ENCODE measurements at regions not wholly inside any gene's neighbourhood (a gene's known extent, or its start where the extent isn't known, plus 50 kb on each side); places are given as distances from the start of the nearest gene placed in this dataset.

- Histone ChIP-seq H3K4me1 (replicated peaks in 1 of 2; ENCODE audit: control insufficient read depth in 2 of 2, insufficient read depth in 2 of 2, low read length in 2 of 2) (no peaks in the 10 kb centered on the region), H3K36me3 (ENCODE audit: control insufficient read depth, insufficient read depth, low read length) (no peaks in the 10 kb centered on the region), H3K27ac (ENCODE audit: extremely low read depth, low read depth, low read length) (no peak overlapping the region), H3K9me1 (ENCODE audit: control insufficient read depth, insufficient read depth, low read length) (no peaks in the 10 kb centered on the region), H3K9ac (ENCODE audit: insufficient read depth in 1 of 2, low read depth in 2 of 2, low read length in 2 of 2) (no peak overlapping the region), H3K4me3 (no peak overlapping the region), H3K79me2 (ENCODE audit: control insufficient read depth, insufficient read depth, low read length) (no peaks in the 10 kb centered on the region), H2AFZ (ENCODE audit: low read depth, low read length) (no peak overlapping the region), H3K4me2 (ENCODE audit: insufficient read depth, low read length) (no peak overlapping the region), H3K27me3 (ENCODE audit: control insufficient read depth in 2 of 2, insufficient read depth in 2 of 2, low read length in 2 of 2) (no peaks in the 10 kb centered on the region), H3K9me3 (replicated peaks; ENCODE audit: control insufficient read depth, insufficient read depth, low read depth, low read length) (no peaks in the 10 kb centered on the region), H4K20me1 (replicated peaks; ENCODE audit: control insufficient read depth, insufficient read depth, low read length) (no peaks in the 10 kb centered on the region)
- ATAC-seq = no peak
- intact Hi-C loops (cut with micrococcal nuclease) (no loop called here), in situ Hi-C loops (cut with MboI) (no loop called here)
- no peak for DNase-seq (ENCODE audit: extremely low read depth in 1 of 4, low spot score in 3 of 4)
- ChIA-PET CTCF (ENCODE audit: low intra/inter-chr PET ratio) (no interaction called here), POLR2A (no interaction called here)
- no TSS peak for BruUV-seq (replicated peaks)
- 2% methylated on average over 8 of the region's 8 CpGs for WGBS (ENCODE audit: insufficient coverage, low coverage, missing lambda C conversion rate)
- TF ChIP-seq ZNF316 (IDR thresholded peaks at IDR 0.05) (no peak), ZNF12 (CRISPR knock-in tag; IDR thresholded peaks at IDR 0.05) (no peak), YBX1 (IDR thresholded peaks at IDR 0.05) (no peak)
- FAIRE-seq = no peak
Observed at GRCh38 chr3:135349254-135349948, 554.3 kb downstream of the EPHB1 start.

- FAIRE-seq (no peak), ATAC-seq (no peak), DNase-seq (ENCODE audit: extremely low read depth in 1 of 4, low spot score in 3 of 4) (no peak)
- Histone ChIP-seq H4K20me1 (replicated peaks; ENCODE audit: control insufficient read depth, insufficient read depth, low read length) (no peaks in the 10 kb centered on the region), H2AFZ (ENCODE audit: low read depth, low read length) (no peak overlapping the region), H3K4me3 (no peak overlapping the region), H3K36me3 (ENCODE audit: control insufficient read depth, insufficient read depth, low read length) (no peaks in the 10 kb centered on the region), H3K27ac (ENCODE audit: extremely low read depth, low read depth, low read length) (no peak overlapping the region), H3K9ac (ENCODE audit: insufficient read depth in 1 of 2, low read depth in 2 of 2, low read length in 2 of 2) (no peak overlapping the region), H3K27me3 (ENCODE audit: control insufficient read depth in 2 of 2, insufficient read depth in 2 of 2, low read length in 2 of 2) (no peaks in the 10 kb centered on the region), H3K4me2 (ENCODE audit: insufficient read depth, low read length) (no peak overlapping the region), H3K4me1 (replicated peaks in 1 of 2; ENCODE audit: control insufficient read depth in 2 of 2, insufficient read depth in 2 of 2, low read length in 2 of 2) (no peaks in the 10 kb centered on the region), H3K9me3 (replicated peaks; ENCODE audit: control insufficient read depth, insufficient read depth, low read depth, low read length) (no peaks in the 10 kb centered on the region), H3K79me2 (ENCODE audit: control insufficient read depth, insufficient read depth, low read length) (no peaks in the 10 kb centered on the region), H3K9me1 (ENCODE audit: control insufficient read depth, insufficient read depth, low read length) (no peaks in the 10 kb centered on the region)
- CTCF ChIA-PET (ENCODE audit: low intra/inter-chr PET ratio) = no interaction called here
- POLR2A ChIA-PET = no interaction called here
- no TSS peak for BruUV-seq (replicated peaks)
- intact Hi-C loops (cut with micrococcal nuclease) = no loop called here
- in situ Hi-C loops (cut with MboI) = no loop called here
- WGBS (ENCODE audit: insufficient coverage, low coverage, missing lambda C conversion rate) = 0% methylated on average over 7 of the region's 8 CpGs
- TF ChIP-seq BCOR (IDR thresholded peaks at IDR 0.05) (no peak), CBFA2T3 (IDR thresholded peaks at IDR 0.05) (no peak), NCOA2 (IDR thresholded peaks at IDR 0.05; ENCODE audit: partially characterized antibody in 2 of 2) (no peak), POLR2AphosphoS5 (IDR thresholded peaks at IDR 0.05; ENCODE audit: control insufficient read depth, insufficient read depth, low read depth, low read length) (no peak), ZNF431 (CRISPR knock-in tag; IDR thresholded peaks at IDR 0.05) (no peak), NR2C2 (CRISPR knock-in tag; IDR thresholded peaks at IDR 0.05) (no peak), NR2C2 (tag; IDR thresholded peaks at IDR 0.05) (no peak), SETDB1 (IDR thresholded peaks at IDR 0.05; ENCODE audit: low read length) (no peak), XRCC5 (IDR thresholded peaks at IDR 0.05; ENCODE audit: low read depth, low read length) (no peak), RB1 (IDR thresholded peaks at IDR 0.05; ENCODE audit: low read depth) (no peak), PRPF4 (IDR thresholded peaks at IDR 0.05; ENCODE audit: insufficient read depth, low read depth, low read length, poor library complexity, severe bottlenecking) (no peak), ZNF253 (CRISPR knock-in tag; conservative IDR thresholded peaks at IDR 0.05) (no peak)
- TF ChIP-seq, protein P1, sequence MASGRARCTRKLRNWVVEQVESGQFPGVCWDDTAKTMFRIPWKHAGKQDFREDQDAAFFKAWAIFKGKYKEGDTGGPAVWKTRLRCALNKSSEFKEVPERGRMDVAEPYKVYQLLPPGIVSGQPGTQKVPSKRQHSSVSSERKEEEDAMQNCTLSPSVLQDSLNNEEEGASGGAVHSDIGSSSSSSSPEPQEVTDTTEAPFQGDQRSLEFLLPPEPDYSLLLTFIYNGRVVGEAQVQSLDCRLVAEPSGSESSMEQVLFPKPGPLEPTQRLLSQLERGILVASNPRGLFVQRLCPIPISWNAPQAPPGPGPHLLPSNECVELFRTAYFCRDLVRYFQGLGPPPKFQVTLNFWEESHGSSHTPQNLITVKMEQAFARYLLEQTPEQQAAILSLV (tag; IDR thresholded peaks at IDR 0.05) = no peak
Observed at GRCh38 chr3:135352213-135352612, 557.2 kb downstream of the EPHB1 start.

Data from K562 (cell line).